Bronchial epithelial cell (primary cell): ENCODE measurements at regions not wholly inside any gene's neighbourhood (a gene's known extent, or its start where the extent isn't known, plus 50 kb on each side); places are given as distances from the start of the nearest gene placed in this dataset.

Experiments
- DNase-seq: peaks from one replicate; pipeline ENCODE4 v3.0.0-alpha.2; 2010; ENCODE audit warnings: low read depth
- FAIRE-seq: peaks from 2 replicates; lab custom pipeline; 2011; peaks lifted over from hg19 to GRCh38; lab: Jason Lieb, UNC
- H3K27me3 ChIP-seq: 2 replicates; pipeline ENCODE4 v1.5.1; 2011; ENCODE audit warnings: low read length; ENCODE audit not compliant: control insufficient read depth, insufficient read depth
- H3K36me3 ChIP-seq: 2 replicates; pipeline ENCODE4 v1.5.1; 2011; ENCODE audit warnings: low read length; ENCODE audit not compliant: control insufficient read depth, insufficient read depth
- H3K4me3 ChIP-seq: 2 replicates; pipeline ENCODE4 v1.5.1; 2011; ENCODE audit warnings: mild to moderate bottlenecking, low read depth, low read length, control low read depth
- CTCF ChIP-seq: IDR thresholded peaks from 2 replicates; pipeline ENCODE4 v1.5.1; 2011; ENCODE audit warnings: mild to moderate bottlenecking, moderate library complexity, low read length, control low read depth, inconsistent platforms; ENCODE audit not compliant: insufficient read depth, severe bottlenecking

GRCh38 chr12:127297327-127297726 is 969.6 kb upstream of the TMEM132C start:
- Histone ChIP-seq H3K27me3 (no peaks in the 10 kb centered on the region), H3K36me3 (no peaks in the 10 kb centered on the region), H3K4me3 (no peak overlapping the region)
- no peak for DNase-seq
- no peak for TF ChIP-seq CTCF
- FAIRE-seq, result no peak

DNA sequence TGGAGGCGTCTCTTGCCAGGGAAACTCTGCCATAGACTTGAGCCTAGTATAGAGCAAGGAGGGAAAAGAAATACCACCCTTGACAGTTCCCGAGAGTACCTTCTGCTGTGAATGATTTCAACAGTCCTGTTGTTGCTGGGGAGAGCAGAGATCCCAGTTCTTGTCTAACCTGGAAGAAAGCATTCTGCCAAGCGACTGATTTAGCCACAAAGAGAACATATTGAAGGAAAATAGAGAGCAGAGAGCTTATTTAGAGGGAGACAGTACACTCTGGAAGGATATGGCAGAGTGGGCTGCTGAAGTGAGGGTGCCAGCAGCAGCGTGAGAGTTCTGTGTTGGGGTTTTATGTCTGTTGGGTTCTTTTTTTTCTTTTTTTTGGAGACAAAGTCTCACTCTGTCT is 966.9 kb upstream of the TMEM132C start:
- DNase-seq, result no peak
- no peaks in the 10 kb centered on the region for H3K27me3 ChIP-seq
- H3K36me3 ChIP-seq, result no peaks in the 10 kb centered on the region
- FAIRE-seq, result no peak
- no peak for TF ChIP-seq CTCF
- no peak overlapping the region for H3K4me3 ChIP-seq

- no peaks in the 10 kb centered on the region for H3K36me3 ChIP-seq
- no peak for FAIRE-seq
- TF ChIP-seq CTCF, result no peak
- no peak for DNase-seq
- H3K27me3 ChIP-seq, result no peaks in the 10 kb centered on the region
- no peak overlapping the region for H3K4me3 ChIP-seq
Measured at GRCh38 chr12:127300753-127301152, 966.2 kb upstream of the TMEM132C start.

DNA sequence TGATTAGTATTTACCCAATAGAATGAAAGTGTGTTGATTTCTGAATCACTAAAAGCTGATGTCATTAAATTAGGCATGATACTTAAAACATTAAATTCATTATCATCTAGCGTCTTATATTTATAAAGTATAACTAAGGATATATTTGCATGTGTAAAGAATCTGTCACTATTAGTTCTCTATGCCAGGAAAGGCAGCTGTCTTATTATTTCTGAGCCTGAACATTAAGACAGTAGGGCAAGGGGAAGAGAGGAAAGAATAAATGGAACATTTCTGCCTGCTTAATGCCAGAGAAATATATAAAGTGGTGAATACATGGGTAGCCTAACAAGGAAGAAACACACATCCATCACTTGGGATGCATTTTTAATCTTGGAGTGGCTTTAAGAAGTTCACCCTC is 965.1 kb upstream of the TMEM132C start:
- TF ChIP-seq CTCF, result no peak
- Histone ChIP-seq H3K27me3 (no peaks in the 10 kb centered on the region), H3K36me3 (no peaks in the 10 kb centered on the region), H3K4me3 (no peak overlapping the region)
- FAIRE-seq (no peak), DNase-seq (no peak)

- no peak for FAIRE-seq
- TF ChIP-seq CTCF, result no peak
Measured at GRCh38 chr12:127304751-127305725, 961.9 kb upstream of the TMEM132C start.

More at GRCh38 chr12:127304751-127305725, 961.9 kb upstream of the TMEM132C start:
- no peak for DNase-seq
- Histone ChIP-seq H3K4me3 (no peak overlapping the region), H3K36me3 (no peaks in the 10 kb centered on the region), H3K27me3 (no peaks in the 10 kb centered on the region)
